GM12872 (cell line): ENCODE measurements at regions not wholly inside any gene's neighbourhood (a gene's known extent, or its start where the extent isn't known, plus 50 kb on each side); places are given as distances from the start of the nearest gene placed in this dataset.

Experiments
- CTCF ChIP-seq: IDR thresholded peaks from 3 replicates; pipeline ENCODE4 v1.5.1; 2011; ENCODE audit warnings: low read depth, mild to moderate bottlenecking, low read length, moderate library complexity; ENCODE audit not compliant: insufficient read depth

- TF ChIP-seq CTCF: no peak
Measured at GRCh38 chr2:19810148-19810547, 91.6 kb downstream of the TTC32 start.

DNA sequence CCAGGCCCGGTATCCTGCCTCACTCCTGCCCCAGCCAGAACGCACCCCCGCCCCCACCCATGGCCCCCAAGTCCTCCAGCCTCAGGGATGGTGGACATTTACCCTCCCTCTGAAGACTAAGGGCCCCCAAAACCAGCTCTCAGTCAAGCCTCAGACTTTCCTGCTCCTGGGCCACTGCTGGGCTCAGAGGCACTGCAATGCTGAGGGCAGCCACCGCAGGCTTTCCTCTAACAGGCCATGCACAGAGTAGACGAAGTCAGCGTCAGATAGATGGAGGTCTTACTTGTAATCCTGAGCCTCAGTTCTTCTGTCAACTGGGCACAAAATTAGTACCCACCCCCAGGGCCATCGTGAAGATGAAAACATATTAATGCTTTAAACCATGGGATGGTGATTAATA, 92.6 kb downstream of the TTC32 start:
- TF ChIP-seq CTCF: no peak

- no peak for TF ChIP-seq CTCF
Measured at GRCh38 chr2:19807866-19808265, 93.9 kb downstream of the TTC32 start.

- TF ChIP-seq CTCF: no peak
Measured at GRCh38 chr2:19807346-19807745, 94.4 kb downstream of the TTC32 start.

DNA sequence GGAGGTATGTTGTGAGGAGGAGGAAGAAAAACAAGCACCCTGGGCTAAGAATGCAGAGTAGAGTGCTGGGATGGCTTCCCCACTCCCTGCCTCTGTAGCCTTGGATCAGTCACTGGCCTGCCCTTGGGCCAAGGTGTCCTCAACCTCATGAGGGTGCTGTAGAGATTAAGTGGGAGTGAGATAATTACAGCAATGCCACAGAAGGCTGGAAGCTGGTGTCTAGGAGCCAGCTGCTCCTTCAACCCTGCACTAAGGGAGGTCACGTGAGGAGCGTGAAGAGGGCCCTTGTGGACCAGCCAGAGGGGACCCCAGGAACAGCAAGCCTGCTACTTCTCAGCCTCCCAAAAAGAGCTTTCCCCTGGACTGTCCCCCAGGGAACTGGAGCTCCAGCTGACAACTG, 95.2 kb downstream of the TTC32 start:
- TF ChIP-seq CTCF: no peak

DNA sequence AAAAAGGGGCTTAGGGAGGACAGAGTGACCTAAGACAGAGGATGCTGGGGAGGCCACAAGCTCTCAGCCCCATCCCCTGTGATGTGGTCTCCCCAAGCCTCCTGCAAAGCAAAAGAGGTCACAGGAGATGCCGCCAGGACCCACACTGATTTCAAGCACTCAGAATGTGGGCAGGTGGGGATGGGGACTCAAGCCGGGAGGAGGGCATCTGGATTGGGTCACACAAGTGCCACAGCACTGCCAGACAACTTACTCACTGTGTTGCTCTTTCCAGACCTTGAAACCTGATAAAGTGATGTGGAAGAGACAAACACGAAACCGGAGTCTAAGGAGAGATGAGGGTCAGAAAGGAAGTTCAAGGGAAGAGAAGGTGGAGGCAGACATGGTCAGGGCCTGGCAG, 95.7 kb downstream of the TTC32 start:
- no peak for TF ChIP-seq CTCF

- no peak for TF ChIP-seq CTCF
Measured at GRCh38 chr2:19805266-19805665, 96.5 kb downstream of the TTC32 start.
